Neural progenitor cell (in vitro differentiated cells): ENCODE measurements at regions not wholly inside any gene's neighbourhood (a gene's known extent, or its start where the extent isn't known, plus 50 kb on each side); places are given as distances from the start of the nearest gene placed in this dataset.

ENCODE experiments used
- DNase-seq: peaks from one replicate; pipeline ENCODE4 v3.0.0-alpha.2; 2016; ENCODE audit warnings: low spot score
- H2AFZ ChIP-seq: fragments of 200-600 bp; sonication (generic); replicated peaks from 2 replicates; pipeline ENCODE4 v1.6.1; 2016; ENCODE audit warnings: antibody characterized with exemption
- H3F3A ChIP-seq: fragments of 200-600 bp; sonication (generic); 2 replicates; pipeline ENCODE4 v1.6.1; 2016; ENCODE audit warnings: antibody characterized with exemption, low read depth
- H3K27ac ChIP-seq: fragments of 200-600 bp; sonication (generic); 2 replicates; pipeline ENCODE4 v1.5.1; 2016; ENCODE audit warnings: mild to moderate bottlenecking
- H3K27me3 ChIP-seq: fragments of 200-600 bp; sonication (generic); 2 replicates; pipeline ENCODE4 v1.6.1; 2016; ENCODE audit warnings: mild to moderate bottlenecking, moderate library complexity
- H3K36me3 ChIP-seq: fragments of 200-600 bp; sonication (generic); 2 replicates; pipeline ENCODE4 v1.5.1; 2016
- H3K4me1 ChIP-seq: fragments of 200-600 bp; sonication (generic); 2 replicates; pipeline ENCODE4 v1.6.1; 2016; ENCODE audit warnings: mixed run types
- H3K4me2 ChIP-seq: fragments of 200-600 bp; sonication (generic); 2 replicates; pipeline ENCODE4 v1.6.1; 2016
- H3K4me3 ChIP-seq: fragments of 200-600 bp; sonication (generic); 2 replicates; pipeline ENCODE4 v1.5.1; 2016
- H3K79me2 ChIP-seq: fragments of 200-600 bp; sonication (generic); 2 replicates; pipeline ENCODE4 v1.6.1; 2016; ENCODE audit warnings: low read depth
- H3K9ac ChIP-seq: fragments of 200-600 bp; sonication (generic); 2 replicates; pipeline ENCODE4 v1.6.1; 2016
- H3K9me3 ChIP-seq: fragments of 200-600 bp; sonication (generic); 2 replicates; pipeline ENCODE4 v1.5.1; 2016; ENCODE audit warnings: low read depth
- H4K20me1 ChIP-seq: fragments of 200-600 bp; sonication (generic); 2 replicates; pipeline ENCODE4 v1.6.1; 2016; ENCODE audit warnings: low read depth
- H3K27ac Mint-ChIP-seq: 3 replicates; pipeline ENCODE4 v1.8.0; 2021; ENCODE audit warnings: mixed read lengths
- H3K27me3 Mint-ChIP-seq: 2 replicates; pipeline ENCODE4 v1.8.0; 2022; ENCODE audit warnings: low read depth, mild to moderate bottlenecking, inconsistent platforms, moderate library complexity, mixed read lengths; ENCODE audit not compliant: insufficient read depth
- H3K36me3 Mint-ChIP-seq: 3 replicates; pipeline ENCODE4 v1.8.0; 2021; ENCODE audit warnings: mixed read lengths
- H3K4me1 Mint-ChIP-seq: 3 replicates; pipeline ENCODE4 v1.8.0; 2021; ENCODE audit warnings: mixed read lengths
- H3K4me3 Mint-ChIP-seq: 3 replicates; pipeline ENCODE4 v1.8.0; 2021; ENCODE audit warnings: mild to moderate bottlenecking, moderate library complexity, mixed read lengths
- H3K9me3 Mint-ChIP-seq: 3 replicates; pipeline ENCODE4 v1.8.0; 2020; ENCODE audit warnings: mixed read lengths
- CTCF ChIP-seq: fragments of 200-600 bp; sonication (generic); IDR thresholded peaks from 2 replicates; pipeline ENCODE4 v1.5.1; 2017; ENCODE audit warnings: antibody characterized with exemption, mild to moderate bottlenecking
- EZH2 ChIP-seq: fragments of 200-600 bp; sonication (generic); IDR thresholded peaks from 2 replicates; pipeline ENCODE4 v1.6.1; 2017; ENCODE audit warnings: antibody characterized with exemption, mild to moderate bottlenecking, moderate library complexity
- EZH2phosphoT487 ChIP-seq: fragments of 200-600 bp; sonication (generic); IDR thresholded peaks from 2 replicates; pipeline ENCODE4 v1.6.1; 2017; ENCODE audit warnings: antibody characterized with exemption

GRCh38 chr1:187157552-187157951, 328.8 kb downstream of the PLA2G4A start:
- no peaks in the 10 kb centered on the region for H3K79me2 ChIP-seq
- H3K27me3 Mint-ChIP-seq = no peaks in the 10 kb centered on the region
- no peaks in the 10 kb centered on the region for H3K36me3 Mint-ChIP-seq
- no peaks in the 10 kb centered on the region for H3K4me1 ChIP-seq
- no peaks in the 10 kb centered on the region for H3F3A ChIP-seq
- no peaks in the 10 kb centered on the region for H3K36me3 ChIP-seq
- no peak overlapping the region for H3K9ac ChIP-seq
- H3K27ac Mint-ChIP-seq = no peak overlapping the region
- peak overlapping the region; percentile 68 for H2AFZ ChIP-seq
- H3K27me3 ChIP-seq = no peaks in the 10 kb centered on the region
- H4K20me1 ChIP-seq = no peaks in the 10 kb centered on the region
- peaks cover 3% of the 10 kb centered on the region for H3K4me1 Mint-ChIP-seq
- peaks cover 8% of the 10 kb centered on the region for H3K9me3 Mint-ChIP-seq
- H3K4me3 Mint-ChIP-seq = no peak overlapping the region
- no peaks in the 10 kb centered on the region for H3K9me3 ChIP-seq
- no peak overlapping the region for H3K4me3 ChIP-seq
- TF ChIP-seq EZH2 (no peak), EZH2phosphoT487 (no peak)
- H3K4me2 ChIP-seq = no peak overlapping the region
- peak; percentile 9 for DNase-seq
- H3K27ac ChIP-seq = no peak overlapping the region

DNA sequence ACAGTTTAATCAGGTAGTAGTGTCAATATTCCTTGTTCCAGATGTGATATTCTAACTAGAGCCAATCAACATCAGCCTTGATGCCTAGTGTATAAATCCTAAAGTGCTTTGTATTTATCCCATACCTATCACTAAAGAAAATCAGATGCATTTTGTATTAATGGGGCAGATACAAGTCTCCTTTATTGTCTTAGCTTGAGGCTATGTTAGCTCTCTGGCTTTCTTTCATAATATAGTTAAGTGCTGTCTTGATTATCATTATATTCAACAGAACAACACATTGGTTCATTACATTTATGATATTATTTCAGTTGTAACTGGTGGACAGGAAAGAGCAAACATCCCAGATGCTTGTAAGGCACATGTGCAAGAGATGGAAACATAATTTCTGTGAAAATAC, 338.8 kb downstream of the PLA2G4A start:
- H3K27me3 ChIP-seq = no peaks in the 10 kb centered on the region
- no peaks in the 10 kb centered on the region for H3K27me3 Mint-ChIP-seq
- H3K9me3 ChIP-seq = no peaks in the 10 kb centered on the region
- H3K27ac ChIP-seq = no peak overlapping the region
- no peak overlapping the region for H2AFZ ChIP-seq
- H3K4me2 ChIP-seq = no peak overlapping the region
- no peaks in the 10 kb centered on the region for H3K36me3 Mint-ChIP-seq
- no peaks in the 10 kb centered on the region for H3K9me3 Mint-ChIP-seq
- no peak overlapping the region for H3K9ac ChIP-seq
- H3K79me2 ChIP-seq = no peaks in the 10 kb centered on the region
- no peak overlapping the region for H3K27ac Mint-ChIP-seq
- no peak for TF ChIP-seq CTCF
- TF ChIP-seq EZH2 = no peak
- no peak for TF ChIP-seq EZH2phosphoT487
- H3K4me3 Mint-ChIP-seq = no peak overlapping the region
- H3K4me1 ChIP-seq = no peaks in the 10 kb centered on the region
- DNase-seq = no peak
- no peaks in the 10 kb centered on the region for H3F3A ChIP-seq
- no peak overlapping the region for H3K4me3 ChIP-seq
- H3K36me3 ChIP-seq = no peaks in the 10 kb centered on the region
- no peaks in the 10 kb centered on the region for H3K4me1 Mint-ChIP-seq
- H4K20me1 ChIP-seq = no peaks in the 10 kb centered on the region

DNA sequence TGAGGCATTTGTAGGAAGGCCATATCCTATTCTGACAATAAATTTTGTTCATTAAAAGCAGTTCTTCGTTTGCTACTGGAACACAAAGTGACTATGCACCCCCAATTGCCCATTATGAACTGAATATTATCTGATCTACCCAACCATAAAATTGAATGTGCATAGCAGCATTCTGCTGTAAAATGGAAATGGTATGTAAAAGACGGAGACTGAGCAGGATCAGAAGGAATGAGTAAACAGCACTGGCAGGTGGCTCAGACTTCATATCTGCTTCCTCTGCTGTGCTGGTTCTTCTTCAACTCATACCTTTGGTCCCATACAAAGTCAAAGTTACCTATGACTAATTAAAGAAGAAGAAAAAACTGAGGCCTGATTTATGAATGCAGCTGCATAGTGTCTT, 339.5 kb downstream of the PLA2G4A start:
- H3K36me3 ChIP-seq = no peaks in the 10 kb centered on the region
- no peaks in the 10 kb centered on the region for H3K4me1 Mint-ChIP-seq
- no peaks in the 10 kb centered on the region for H3K36me3 Mint-ChIP-seq
- no peaks in the 10 kb centered on the region for H3K79me2 ChIP-seq
- TF ChIP-seq EZH2phosphoT487 (no peak), EZH2 (no peak), CTCF (no peak)
- H3K27me3 ChIP-seq = no peaks in the 10 kb centered on the region
- H3K9me3 ChIP-seq = no peaks in the 10 kb centered on the region
- H3K4me3 ChIP-seq = no peak overlapping the region
- no peak overlapping the region for H3K27ac ChIP-seq
- H3K27me3 Mint-ChIP-seq = no peaks in the 10 kb centered on the region
- no peak for DNase-seq
- H3K4me3 Mint-ChIP-seq = no peak overlapping the region
- no peaks in the 10 kb centered on the region for H3K4me1 ChIP-seq
- H2AFZ ChIP-seq = no peak overlapping the region
- H3K4me2 ChIP-seq = no peak overlapping the region
- no peaks in the 10 kb centered on the region for H3F3A ChIP-seq
- H4K20me1 ChIP-seq = no peaks in the 10 kb centered on the region
- H3K9ac ChIP-seq = no peak overlapping the region
- H3K9me3 Mint-ChIP-seq = no peaks in the 10 kb centered on the region
- H3K27ac Mint-ChIP-seq = no peak overlapping the region

DNA sequence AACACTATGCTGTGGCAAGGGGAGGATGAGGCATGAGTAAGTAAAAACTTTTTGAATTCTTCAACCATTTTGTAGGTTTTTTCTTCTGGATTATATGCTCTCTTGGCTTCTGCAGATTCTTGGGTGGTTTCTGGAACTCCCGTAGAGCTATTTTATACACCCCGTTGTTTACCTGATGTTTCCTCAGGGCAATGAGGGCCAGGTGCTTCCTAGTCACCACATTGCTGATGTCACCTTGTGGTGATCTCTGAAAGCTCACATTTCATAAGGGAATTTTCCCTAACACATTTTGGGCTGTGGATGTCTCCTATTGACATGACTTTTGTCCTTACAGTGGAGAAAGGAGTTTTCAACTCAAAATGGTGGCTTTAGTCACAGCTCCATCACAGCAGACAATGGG, 356.6 kb downstream of the PLA2G4A start:
- Mint-ChIP-seq H3K27me3 (no peaks in the 10 kb centered on the region), H3K4me3 (no peak overlapping the region), H3K4me1 (no peaks in the 10 kb centered on the region), H3K27ac (no peak overlapping the region), H3K36me3 (no peaks in the 10 kb centered on the region), H3K9me3 (peaks cover 8% of the 10 kb centered on the region)
- no peaks in the 10 kb centered on the region for H4K20me1 ChIP-seq
- no peak for TF ChIP-seq EZH2phosphoT487
- TF ChIP-seq EZH2 = no peak
- TF ChIP-seq CTCF = no peak
- H3K4me1 ChIP-seq = no peaks in the 10 kb centered on the region
- no peaks in the 10 kb centered on the region for H3K27me3 ChIP-seq
- H3F3A ChIP-seq = no peaks in the 10 kb centered on the region
- H3K36me3 ChIP-seq = no peaks in the 10 kb centered on the region
- no peak overlapping the region for H3K9ac ChIP-seq
- no peak overlapping the region for H2AFZ ChIP-seq
- no peak overlapping the region for H3K4me3 ChIP-seq
- no peak overlapping the region for H3K4me2 ChIP-seq
- no peak overlapping the region for H3K27ac ChIP-seq
- no peaks in the 10 kb centered on the region for H3K9me3 ChIP-seq
- H3K79me2 ChIP-seq = no peaks in the 10 kb centered on the region
- no peak for DNase-seq
